GM19043 (cell line): ENCODE measurements at regions not wholly inside any gene's neighbourhood (a gene's known extent, or its start where the extent isn't known, plus 50 kb on each side); places are given as distances from the start of the nearest gene placed in this dataset.

ENCODE experiments used
- ATAC-seq: cut with Tn5 transposase; IDR thresholded peaks from one replicate; pipeline ENCODE4 v1.9.1; 2021; ENCODE audit warnings: low read depth; ENCODE audit not compliant: unreplicated experiment

DNA sequence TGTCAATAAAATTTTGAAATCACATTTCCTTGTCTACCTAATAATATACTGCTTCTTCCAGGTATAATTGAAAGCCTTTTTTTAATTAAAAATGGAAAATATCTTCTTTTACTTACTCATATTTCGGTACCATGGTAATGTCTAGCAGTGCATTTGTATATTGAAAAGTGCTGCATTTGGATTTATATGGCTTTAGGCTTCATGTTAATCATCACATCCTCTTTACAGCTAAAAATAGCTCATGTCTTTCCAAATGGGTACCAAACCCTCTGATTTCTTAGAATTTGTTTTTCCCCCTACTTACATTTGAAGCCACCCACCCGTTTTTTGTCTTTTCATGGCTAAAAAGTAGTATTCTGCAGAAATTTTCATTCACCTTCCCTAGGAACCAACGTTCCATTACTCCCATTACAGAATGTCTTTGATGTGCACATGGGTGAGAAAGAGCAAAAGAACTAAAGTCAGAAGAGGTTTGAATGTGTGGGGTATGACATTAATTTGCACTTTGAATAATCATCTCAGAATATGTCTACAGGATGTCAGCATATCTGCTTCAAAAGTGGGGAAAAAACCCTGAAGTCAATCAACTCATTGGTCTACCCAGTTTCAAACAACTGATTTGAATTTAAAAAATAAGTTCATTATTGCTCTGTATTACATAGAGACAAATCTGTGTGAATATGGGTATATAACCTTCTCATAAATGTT, 935.9 kb downstream of the GATA3 start:
- ATAC-seq: no peak

DNA sequence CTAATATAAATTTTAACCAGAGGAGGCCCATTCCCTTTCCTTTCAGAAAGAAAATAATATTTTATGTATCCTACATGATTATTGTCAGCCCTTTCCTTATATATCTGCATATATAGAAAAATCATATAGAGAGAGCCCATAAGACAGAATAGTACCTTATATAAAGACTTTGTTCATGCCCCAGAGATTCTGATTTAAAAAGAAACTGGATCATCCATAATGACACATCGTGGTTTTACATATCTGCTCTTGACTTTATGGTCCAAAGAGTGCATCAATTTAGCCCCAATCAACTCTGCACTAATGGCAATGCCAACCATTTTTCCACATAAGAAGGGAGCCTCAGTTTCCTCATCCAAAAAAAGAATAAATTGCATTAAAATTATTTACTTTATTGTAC, 937.5 kb downstream of the GATA3 start:
- no peak for ATAC-seq

DNA sequence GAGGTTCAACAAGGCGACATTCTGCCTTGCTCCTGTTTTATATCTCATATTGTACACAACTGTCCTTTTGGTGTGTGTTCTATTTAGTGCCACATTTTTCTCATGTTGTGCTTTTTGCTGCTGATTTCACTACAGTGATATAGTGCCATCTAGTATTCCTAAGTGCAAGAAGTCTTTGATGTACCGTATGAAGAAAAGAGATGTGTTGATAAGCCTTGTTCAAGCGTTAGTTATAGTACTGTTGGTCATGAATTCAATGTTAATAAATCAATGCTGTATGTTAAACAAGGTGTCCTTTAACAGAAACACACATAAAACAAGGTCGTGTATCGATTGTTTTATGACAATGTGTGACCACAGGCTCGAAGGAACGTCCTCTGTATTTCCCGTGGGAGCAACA, 939.4 kb downstream of the GATA3 start:
- no peak for ATAC-seq

- no peak for ATAC-seq
Measured at GRCh38 chr10:8998751-8999150, 944.3 kb downstream of the GATA3 start.

- ATAC-seq: no peak
Measured at GRCh38 chr10:9003122-9003521, 948.6 kb downstream of the GATA3 start.

- ATAC-seq: no peak
Measured at GRCh38 chr10:9004736-9005135, 950.2 kb downstream of the GATA3 start.

GRCh38 chr10:9009505-9009904, 955.0 kb downstream of the GATA3 start:
- ATAC-seq: no peak

- ATAC-seq: no peak
Measured at GRCh38 chr10:9010093-9010492, 955.6 kb downstream of the GATA3 start.

GRCh38 chr10:9010931-9011670, 956.6 kb downstream of the GATA3 start:
- ATAC-seq: no peak

DNA sequence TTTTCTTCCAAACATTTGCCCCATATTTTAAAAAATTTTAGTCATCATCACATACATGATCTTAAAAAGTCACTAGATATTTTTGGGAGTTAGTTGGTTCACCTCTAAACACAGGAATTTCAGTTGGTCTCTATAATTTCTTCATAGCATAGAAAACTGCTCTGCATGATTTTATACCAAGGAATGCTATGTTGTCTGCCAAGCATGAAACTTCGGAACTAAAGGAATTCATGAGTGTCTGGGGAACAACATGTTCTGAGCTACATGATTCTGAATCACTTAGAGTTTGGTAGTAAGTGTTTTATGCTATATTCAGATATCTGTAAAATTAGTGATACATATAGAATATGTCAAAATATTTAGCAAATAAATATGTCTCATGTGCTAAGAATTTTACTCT, 957.8 kb downstream of the GATA3 start:
- no peak for ATAC-seq

DNA sequence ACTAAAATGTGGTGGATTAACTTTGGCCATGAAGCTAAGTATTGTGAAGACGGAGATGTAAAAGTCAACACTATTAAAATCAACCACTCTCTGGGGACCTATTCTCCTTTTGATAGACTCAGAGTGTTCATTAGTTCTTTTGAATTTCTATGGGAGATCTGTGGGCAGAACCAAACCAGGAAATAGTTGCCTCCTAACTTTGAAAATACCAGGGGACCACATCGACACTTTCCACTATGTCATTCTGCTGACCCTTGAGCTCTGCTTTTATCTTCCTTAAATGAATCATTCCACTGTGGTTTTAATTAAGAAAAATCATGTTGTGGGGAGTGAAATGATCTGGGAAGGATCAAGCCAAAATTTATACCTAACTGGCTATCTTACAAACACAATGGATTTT, 960.5 kb downstream of the GATA3 start:
- no peak for ATAC-seq

DNA sequence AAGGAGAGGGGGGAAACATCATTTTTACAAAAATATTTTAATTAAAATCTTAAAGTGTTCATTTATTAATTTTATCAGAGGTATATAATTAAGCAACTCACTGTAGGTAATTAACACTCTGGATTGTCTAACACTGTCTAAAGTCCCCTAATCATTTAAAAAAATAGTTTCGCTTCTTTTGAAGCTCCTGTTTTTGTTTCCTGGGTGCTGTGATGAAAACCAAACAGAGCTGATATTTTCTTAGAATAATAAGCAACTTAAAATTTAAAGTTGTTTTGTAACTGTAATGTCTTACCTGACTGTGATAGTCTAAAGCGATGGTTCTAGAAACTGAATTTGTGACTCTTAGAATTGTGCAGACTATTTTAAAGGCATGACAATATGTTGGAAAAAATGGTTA, 961.0 kb downstream of the GATA3 start:
- no peak for ATAC-seq

- ATAC-seq: no peak
Measured at GRCh38 chr10:9016930-9017329, 962.4 kb downstream of the GATA3 start.

DNA sequence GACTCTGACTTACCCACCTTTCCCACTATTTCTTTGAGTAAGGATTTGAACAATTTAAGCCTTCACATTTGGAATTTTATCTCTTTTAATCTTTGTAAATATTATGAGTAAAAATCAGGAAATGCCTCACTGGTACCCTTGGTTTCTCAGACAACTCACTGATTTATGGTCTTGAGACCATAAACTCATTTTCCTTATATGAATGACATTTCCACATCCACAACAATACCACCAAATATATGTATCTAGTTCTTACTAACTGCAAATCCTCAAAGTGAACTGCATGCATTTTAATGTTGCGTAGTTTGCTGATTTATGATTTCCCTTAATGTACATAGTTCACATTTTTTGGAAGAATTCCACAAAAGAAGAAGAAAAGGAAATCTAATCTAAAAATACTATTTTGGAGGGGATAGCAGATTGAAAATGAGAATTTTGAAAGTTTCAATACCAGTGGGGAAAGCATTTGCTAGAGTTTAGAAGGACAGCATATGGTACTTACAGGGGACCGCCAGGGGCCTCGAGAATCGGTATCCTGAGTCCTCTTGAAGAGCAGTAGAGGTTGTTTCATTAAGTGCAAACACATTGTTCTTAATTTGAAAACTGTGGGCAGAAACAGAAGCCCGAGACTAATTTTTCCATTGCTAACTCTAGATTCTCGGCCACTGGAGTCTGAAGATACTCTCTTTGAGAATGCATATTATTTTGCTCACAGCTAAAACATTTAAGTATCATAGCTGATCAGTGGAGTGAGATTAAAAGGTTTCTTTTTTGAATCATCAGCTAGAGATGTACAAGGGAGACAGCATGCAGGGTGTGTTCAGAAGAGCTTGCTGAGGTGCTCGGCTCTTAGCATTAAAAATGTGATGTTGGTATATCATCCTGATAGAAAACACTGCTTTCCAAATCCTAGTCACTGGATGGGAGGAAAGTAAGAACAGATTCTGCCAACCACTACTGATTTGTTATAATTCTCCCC, 964.0 kb downstream of the GATA3 start:
- no peak for ATAC-seq

GRCh38 chr10:9023206-9023605, 968.7 kb downstream of the GATA3 start:
- no peak for ATAC-seq

DNA sequence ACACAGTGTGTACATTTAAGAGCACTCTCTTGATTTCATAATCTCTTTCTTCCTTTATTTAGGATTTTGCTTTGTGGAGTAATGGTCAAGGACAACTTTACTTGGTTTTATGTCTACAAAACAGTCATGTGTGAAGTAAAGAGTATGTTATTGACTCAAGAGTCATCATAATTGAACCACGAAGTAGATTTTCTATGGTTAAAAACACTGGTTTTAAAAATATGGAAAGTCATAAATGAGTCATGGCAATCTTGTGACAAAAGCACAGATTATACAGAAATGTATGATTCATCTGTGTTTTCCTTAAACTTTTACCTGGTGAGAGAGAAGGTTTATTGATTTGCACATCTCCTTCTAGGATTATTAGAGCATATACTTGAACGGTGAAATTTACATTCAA, 969.7 kb downstream of the GATA3 start:
- ATAC-seq: no peak

GRCh38 chr10:9028231-9028630, 973.7 kb downstream of the GATA3 start:
- no peak for ATAC-seq

DNA sequence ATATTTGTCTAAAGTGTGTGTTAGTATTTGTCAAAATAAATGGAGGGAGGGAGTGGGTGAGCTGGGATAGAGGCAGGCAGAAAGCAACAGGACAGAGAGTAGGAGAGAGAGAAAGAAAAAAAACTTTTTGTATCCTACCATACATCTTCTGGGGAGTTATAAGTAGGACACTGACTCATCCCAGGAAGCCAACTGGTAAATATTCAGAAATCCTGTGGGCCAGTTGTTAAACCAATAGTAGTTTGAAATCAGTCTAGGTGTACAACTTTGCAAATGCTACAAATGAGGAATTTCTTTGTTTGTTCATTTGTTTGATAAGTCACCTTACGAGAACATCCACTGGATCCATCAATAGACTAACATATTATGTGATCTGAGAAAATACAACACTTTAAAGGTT, 980.9 kb downstream of the GATA3 start:
- ATAC-seq: no peak

DNA sequence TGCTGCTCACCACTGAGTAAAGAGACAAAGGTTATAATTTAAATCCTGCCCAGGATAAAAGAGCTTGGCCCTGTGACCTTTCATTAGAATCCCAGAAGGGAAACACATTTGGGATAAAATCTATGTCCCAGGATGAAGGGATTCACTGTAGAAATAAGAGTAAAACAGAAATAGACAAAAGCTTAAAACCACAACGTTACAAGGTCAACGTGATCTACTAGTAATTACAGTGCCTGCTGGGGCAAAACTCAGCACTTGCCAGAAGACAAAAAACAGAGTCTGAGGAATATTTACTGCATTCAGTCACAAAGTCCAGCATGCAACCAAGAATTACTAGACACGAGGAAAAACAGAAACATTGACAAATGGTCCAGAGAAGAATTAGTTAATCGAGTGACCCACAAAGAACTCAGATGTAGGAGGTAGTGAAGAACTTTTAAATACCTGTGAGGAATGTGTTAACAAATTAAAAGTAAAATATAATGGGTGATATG, 982.3 kb downstream of the GATA3 start:
- ATAC-seq: no peak

GRCh38 chr10:9038146-9038714, 983.7 kb downstream of the GATA3 start:
- no peak for ATAC-seq

- ATAC-seq: no peak
Measured at GRCh38 chr10:9043466-9043865, 989.0 kb downstream of the GATA3 start.
